ENCODE measurements at regions not wholly inside any gene's neighbourhood (a gene's known extent, or its start where the extent isn't known, plus 50 kb on each side); places are given as distances from the start of the nearest gene placed in this dataset.

- peaks cover 11% of the 10 kb centered on the region for H3K9me3 Mint-ChIP-seq
- H3K36me3 Mint-ChIP-seq (ENCODE audit: insufficient read depth): no peaks in the 10 kb centered on the region
- H3K4me1 Mint-ChIP-seq (ENCODE audit: low read depth): no peaks in the 10 kb centered on the region
- no peak for ATAC-seq
- H3K27me3 Mint-ChIP-seq (ENCODE audit: low read depth): no peaks in the 10 kb centered on the region
- no peak overlapping the region for H3K4me3 Mint-ChIP-seq
- no peak for DNase-seq
These were observed 773.9 kb upstream of the FAM98A start for GRCh38 chr2:34372967-34373366.

GRCh38 chr2:34371711-34372110 lies 772.6 kb upstream of the FAM98A start:
- Mint-ChIP-seq H3K9me3 (peaks cover 4% of the 10 kb centered on the region), H3K36me3 (ENCODE audit: insufficient read depth) (no peaks in the 10 kb centered on the region), H3K4me1 (ENCODE audit: low read depth) (no peaks in the 10 kb centered on the region), H3K27me3 (ENCODE audit: low read depth) (no peaks in the 10 kb centered on the region), H3K4me3 (no peak overlapping the region)
- no peak for ATAC-seq
- DNase-seq: no peak

GRCh38 chr2:34368304-34368703 lies 769.2 kb upstream of the FAM98A start:
- no peak for ATAC-seq
- H3K4me1 Mint-ChIP-seq (ENCODE audit: low read depth): no peaks in the 10 kb centered on the region
- H3K36me3 Mint-ChIP-seq (ENCODE audit: insufficient read depth): no peaks in the 10 kb centered on the region
- no peaks in the 10 kb centered on the region for H3K27me3 Mint-ChIP-seq (ENCODE audit: low read depth)
- H3K9me3 Mint-ChIP-seq: no peaks in the 10 kb centered on the region
- DNase-seq: no peak
- no peak overlapping the region for H3K4me3 Mint-ChIP-seq

GRCh38 chr2:34365932-34366331 lies 766.8 kb upstream of the FAM98A start:
- no peaks in the 10 kb centered on the region for H3K4me1 Mint-ChIP-seq (ENCODE audit: low read depth)
- H3K27me3 Mint-ChIP-seq (ENCODE audit: low read depth): no peaks in the 10 kb centered on the region

GRCh38 chr2:34365512-34365911 lies 766.4 kb upstream of the FAM98A start:
- no peak for DNase-seq
- Mint-ChIP-seq H3K36me3 (ENCODE audit: insufficient read depth) (no peaks in the 10 kb centered on the region), H3K27me3 (ENCODE audit: low read depth) (no peaks in the 10 kb centered on the region), H3K4me1 (ENCODE audit: low read depth) (no peaks in the 10 kb centered on the region), H3K4me3 (no peak overlapping the region), H3K9me3 (no peaks in the 10 kb centered on the region)
- ATAC-seq: no peak

More at GRCh38 chr2:34365932-34366331, 766.8 kb upstream of the FAM98A start:
- ATAC-seq (no peak), DNase-seq (no peak)
- no peaks in the 10 kb centered on the region for H3K36me3 Mint-ChIP-seq (ENCODE audit: insufficient read depth)
- no peaks in the 10 kb centered on the region for H3K9me3 Mint-ChIP-seq
- no peak overlapping the region for H3K4me3 Mint-ChIP-seq

GRCh38 chr2:34353509-34354113 lies 754.5 kb upstream of the FAM98A start:
- no peak for DNase-seq
- Mint-ChIP-seq H3K4me3 (no peak overlapping the region), H3K27me3 (ENCODE audit: low read depth) (no peaks in the 10 kb centered on the region), H3K4me1 (ENCODE audit: low read depth) (no peaks in the 10 kb centered on the region), H3K9me3 (peaks cover 5% of the 10 kb centered on the region), H3K36me3 (ENCODE audit: insufficient read depth) (no peaks in the 10 kb centered on the region)
- ATAC-seq: no peak

GRCh38 chr2:34349527-34349926 lies 750.4 kb upstream of the FAM98A start:
- Mint-ChIP-seq H3K4me3 (no peak overlapping the region), H3K4me1 (ENCODE audit: low read depth) (no peaks in the 10 kb centered on the region), H3K27me3 (ENCODE audit: low read depth) (no peaks in the 10 kb centered on the region), H3K36me3 (ENCODE audit: insufficient read depth) (no peaks in the 10 kb centered on the region), H3K9me3 (peaks cover 9% of the 10 kb centered on the region)
- ATAC-seq: no peak
- no peak for DNase-seq

- H3K9me3 Mint-ChIP-seq: peaks cover 8% of the 10 kb centered on the region
- ATAC-seq: no peak
These were observed 745.9 kb upstream of the FAM98A start for GRCh38 chr2:34345030-34345429.

GRCh38 chr2:34340307-34340706 lies 741.2 kb upstream of the FAM98A start:
- no peak for ATAC-seq
- Mint-ChIP-seq H3K9me3 (peaks cover 8% of the 10 kb centered on the region), H3K36me3 (ENCODE audit: insufficient read depth) (no peaks in the 10 kb centered on the region), H3K4me3 (no peak overlapping the region), H3K27me3 (ENCODE audit: low read depth) (no peaks in the 10 kb centered on the region), H3K4me1 (ENCODE audit: low read depth) (no peaks in the 10 kb centered on the region)
- no peak for DNase-seq

More at GRCh38 chr2:34345030-34345429, 745.9 kb upstream of the FAM98A start:
- H3K36me3 Mint-ChIP-seq (ENCODE audit: insufficient read depth): no peaks in the 10 kb centered on the region
- no peak overlapping the region for H3K4me3 Mint-ChIP-seq
- H3K4me1 Mint-ChIP-seq (ENCODE audit: low read depth): no peaks in the 10 kb centered on the region
- H3K27me3 Mint-ChIP-seq (ENCODE audit: low read depth): no peaks in the 10 kb centered on the region
- DNase-seq: no peak

GRCh38 chr2:34337735-34338134 lies 738.6 kb upstream of the FAM98A start:
- Mint-ChIP-seq H3K36me3 (ENCODE audit: insufficient read depth) (no peaks in the 10 kb centered on the region), H3K9me3 (peaks cover 3% of the 10 kb centered on the region), H3K27me3 (ENCODE audit: low read depth) (no peaks in the 10 kb centered on the region), H3K4me1 (ENCODE audit: low read depth) (no peaks in the 10 kb centered on the region), H3K4me3 (no peak overlapping the region)
- DNase-seq (no peak), ATAC-seq (no peak)

GRCh38 chr2:34332813-34333212 lies 733.7 kb upstream of the FAM98A start:
- Mint-ChIP-seq H3K36me3 (ENCODE audit: insufficient read depth) (no peaks in the 10 kb centered on the region), H3K4me3 (no peak overlapping the region), H3K4me1 (ENCODE audit: low read depth) (no peaks in the 10 kb centered on the region), H3K9me3 (no peaks in the 10 kb centered on the region), H3K27me3 (ENCODE audit: low read depth) (no peaks in the 10 kb centered on the region)
- DNase-seq (no peak), ATAC-seq (no peak)

- no peak for DNase-seq
- no peaks in the 10 kb centered on the region for H3K4me1 Mint-ChIP-seq (ENCODE audit: low read depth)
- H3K9me3 Mint-ChIP-seq: no peaks in the 10 kb centered on the region
- no peak for ATAC-seq
- no peaks in the 10 kb centered on the region for H3K36me3 Mint-ChIP-seq (ENCODE audit: insufficient read depth)
- H3K27me3 Mint-ChIP-seq (ENCODE audit: low read depth): no peaks in the 10 kb centered on the region
- H3K4me3 Mint-ChIP-seq: no peak overlapping the region
These were observed 721.0 kb upstream of the FAM98A start for GRCh38 chr2:34320056-34320455.

GRCh38 chr2:34317797-34318196 lies 718.7 kb upstream of the FAM98A start:
- Mint-ChIP-seq H3K4me3 (no peak overlapping the region), H3K4me1 (ENCODE audit: low read depth) (no peaks in the 10 kb centered on the region), H3K27me3 (ENCODE audit: low read depth) (no peaks in the 10 kb centered on the region), H3K9me3 (no peaks in the 10 kb centered on the region), H3K36me3 (ENCODE audit: insufficient read depth) (no peaks in the 10 kb centered on the region)
- ATAC-seq (no peak), DNase-seq (no peak)

- Mint-ChIP-seq H3K4me1 (ENCODE audit: low read depth) (no peaks in the 10 kb centered on the region), H3K9me3 (peaks cover 7% of the 10 kb centered on the region), H3K4me3 (no peak overlapping the region), H3K36me3 (ENCODE audit: insufficient read depth) (no peaks in the 10 kb centered on the region), H3K27me3 (ENCODE audit: low read depth) (no peaks in the 10 kb centered on the region)
- DNase-seq (no peak), ATAC-seq (no peak)
These were observed 717.7 kb upstream of the FAM98A start for GRCh38 chr2:34316788-34317187.

- Mint-ChIP-seq H3K9me3 (peaks cover 7% of the 10 kb centered on the region), H3K36me3 (ENCODE audit: insufficient read depth) (no peaks in the 10 kb centered on the region), H3K4me3 (no peak overlapping the region), H3K4me1 (ENCODE audit: low read depth) (no peaks in the 10 kb centered on the region), H3K27me3 (ENCODE audit: low read depth) (no peaks in the 10 kb centered on the region)
- no peak for DNase-seq
- ATAC-seq: no peak
These were observed 712.7 kb upstream of the FAM98A start for GRCh38 chr2:34311816-34312215.

- Mint-ChIP-seq H3K9me3 (peaks cover 7% of the 10 kb centered on the region), H3K36me3 (ENCODE audit: insufficient read depth) (no peaks in the 10 kb centered on the region), H3K27me3 (ENCODE audit: low read depth) (no peaks in the 10 kb centered on the region), H3K4me3 (no peak overlapping the region), H3K4me1 (ENCODE audit: low read depth) (no peaks in the 10 kb centered on the region)
- no peak for ATAC-seq
- DNase-seq: no peak
These were observed 709.0 kb upstream of the FAM98A start for GRCh38 chr2:34308140-34308539.
